Body of pancreas (tissue), 4 donors: ENCODE measurements at regions not wholly inside any gene's neighbourhood (a gene's known extent, or its start where the extent isn't known, plus 50 kb on each side); places are given as distances from the start of the nearest gene placed in this dataset.

Experiments
- ATAC-seq: fragments of 150-250 bp; one replicate; pipeline ENCODE4 v1.9.1; 2016
- DNase-seq, 4 donors: peaks; one replicate each; pipeline ENCODE4 v3.0.0-alpha.2; 2019
- H3K27ac ChIP-seq, 4 donors: fragments of 200-600 bp; sonication (generic); 1 replicate in 3 of 4; 2 replicates in 1 of 4; pipeline versions ENCODE4 v1.5.1 to v1.6.1; 2016 to 2019; ENCODE audit warnings: mild to moderate bottlenecking in 1 of 4, mixed read lengths in 1 of 4, moderate library complexity in 1 of 4
- H3K27me3 ChIP-seq, 2 donors: fragments of 200-600 bp; sonication (generic); one replicate each; pipeline ENCODE4 v1.6.0; 2016; ENCODE audit warnings: mild to moderate bottlenecking in 1 of 2
- H3K36me3 ChIP-seq, 2 donors: fragments of 200-600 bp; sonication (generic); replicated peaks in 1 of 2; 2 replicates each; pipeline ENCODE4 v1.5.1; 2016; ENCODE audit warnings: low read depth in 2 of 2; ENCODE audit not compliant: insufficient read depth in 1 of 2
- H3K4me1 ChIP-seq: fragments of 200-600 bp; sonication (generic); one replicate; pipeline ENCODE4 v1.6.0; 2016
- H3K4me3 ChIP-seq, 2 donors: fragments of 200-600 bp; sonication (generic); 1 replicate in 1 of 2; 2 replicates in 1 of 2; pipeline ENCODE4 v1.5.1; 2016 to 2019
- H3K9me3 ChIP-seq, 3 donors: fragments of 200-600 bp; sonication (generic); 1 replicate in 2 of 3; 2 replicates in 1 of 3; pipeline ENCODE4 v1.5.1; 2016
- POLR2A ChIP-seq, 3 donors: fragments of 450-650 bp; IDR thresholded peaks; one replicate each; pipeline ENCODE4 v1.6.1; 2016; ENCODE audit warnings: antibody characterized with exemption in 3 of 3, mild to moderate bottlenecking in 2 of 3
- WGBS, 2 donors: methylation state at CpG; one replicate each; pipeline ENCODE4 v1.1.5; 2017; 5-methylcytosine and 5-hydroxymethylcytosine counted together
- intact Hi-C: fragments of 100-400 bp; cut with DNase I; formaldehyde crosslinking; loops from one replicate; pipeline ENCODE4 v1.15.1; 2023
- TF ChIP-seq, protein P1 (sequence below), 7 experiments: fragments of 450-650 bp in 4 of 7; fragments of 200-600 bp in 3 of 7; sonication (generic) in 3 of 7; IDR thresholded peaks; one replicate each; pipeline ENCODE4 v1.5.1; 2016 to 2019; ENCODE audit warnings: antibody characterized with exemption in 7 of 7

GRCh38 chr2:7711167-7711566 lies 794.0 kb downstream of the RNF144A start:
- no peak for TF ChIP-seq POLR2A (IDR thresholded peaks at IDR 0.05)
- TF ChIP-seq, protein P1, sequence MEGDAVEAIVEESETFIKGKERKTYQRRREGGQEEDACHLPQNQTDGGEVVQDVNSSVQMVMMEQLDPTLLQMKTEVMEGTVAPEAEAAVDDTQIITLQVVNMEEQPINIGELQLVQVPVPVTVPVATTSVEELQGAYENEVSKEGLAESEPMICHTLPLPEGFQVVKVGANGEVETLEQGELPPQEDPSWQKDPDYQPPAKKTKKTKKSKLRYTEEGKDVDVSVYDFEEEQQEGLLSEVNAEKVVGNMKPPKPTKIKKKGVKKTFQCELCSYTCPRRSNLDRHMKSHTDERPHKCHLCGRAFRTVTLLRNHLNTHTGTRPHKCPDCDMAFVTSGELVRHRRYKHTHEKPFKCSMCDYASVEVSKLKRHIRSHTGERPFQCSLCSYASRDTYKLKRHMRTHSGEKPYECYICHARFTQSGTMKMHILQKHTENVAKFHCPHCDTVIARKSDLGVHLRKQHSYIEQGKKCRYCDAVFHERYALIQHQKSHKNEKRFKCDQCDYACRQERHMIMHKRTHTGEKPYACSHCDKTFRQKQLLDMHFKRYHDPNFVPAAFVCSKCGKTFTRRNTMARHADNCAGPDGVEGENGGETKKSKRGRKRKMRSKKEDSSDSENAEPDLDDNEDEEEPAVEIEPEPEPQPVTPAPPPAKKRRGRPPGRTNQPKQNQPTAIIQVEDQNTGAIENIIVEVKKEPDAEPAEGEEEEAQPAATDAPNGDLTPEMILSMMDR (IDR thresholded peaks at IDR 0.05) = no peak
- H3K4me1 ChIP-seq = no peaks in the 10 kb centered on the region
- intact Hi-C loops = no loop called here
- H3K4me3 ChIP-seq = no peak overlapping the region
- H3K36me3 ChIP-seq = no peaks in the 10 kb centered on the region
- ATAC-seq = no peak
- H3K27me3 ChIP-seq = no peaks in the 10 kb centered on the region
- no peaks in the 10 kb centered on the region for H3K9me3 ChIP-seq
- DNase-seq = no peak
- no peak overlapping the region for H3K27ac ChIP-seq

GRCh38 chr2:7719876-7720275 lies 802.7 kb downstream of the RNF144A start:
- intact Hi-C loops = no loop called here
- Histone ChIP-seq H3K4me3 (no peak overlapping the region), H3K27ac (no peak overlapping the region), H3K27me3 (no peaks in the 10 kb centered on the region), H3K9me3 (no peaks in the 10 kb centered on the region), H3K4me1 (peaks cover 12% of the 10 kb centered on the region), H3K36me3 (no peaks in the 10 kb centered on the region)
- ATAC-seq (no peak), DNase-seq (no peak)
- TF ChIP-seq, protein P1 (IDR thresholded peaks at IDR 0.05) = no peak
- WGBS, 2 donors = 82 to 83% methylated on average over 2 of the region's 2 CpGs

- Histone ChIP-seq H3K4me3 (no peak overlapping the region), H3K27me3 (no peaks in the 10 kb centered on the region), H3K4me1 (peaks cover 12% of the 10 kb centered on the region), H3K9me3 (no peaks in the 10 kb centered on the region), H3K36me3 (no peaks in the 10 kb centered on the region), H3K27ac (no peak overlapping the region)
- 94 to 100% methylated on average over 10 of the region's 10 CpGs for WGBS, 2 donors
- intact Hi-C loops = no loop called here
- no peak for DNase-seq
- no peak for TF ChIP-seq POLR2A (IDR thresholded peaks at IDR 0.05)
- TF ChIP-seq, protein P1 (IDR thresholded peaks at IDR 0.05) = no peak
- ATAC-seq = no peak
Measured at GRCh38 chr2:7721413-7721995, 804.3 kb downstream of the RNF144A start.

- no peak overlapping the region for H3K27ac ChIP-seq
- WGBS, 2 donors = 93% methylated on average over 13 of the region's 13 CpGs
- ATAC-seq = no peak
- no peaks in the 10 kb centered on the region for H3K9me3 ChIP-seq
- DNase-seq = no peak
- no peak for TF ChIP-seq POLR2A (IDR thresholded peaks at IDR 0.05)
- TF ChIP-seq, protein P1 (IDR thresholded peaks at IDR 0.05) = no peak
- H3K4me3 ChIP-seq = no peak overlapping the region
- intact Hi-C loops = no loop called here
- H3K4me1 ChIP-seq = peaks cover 12% of the 10 kb centered on the region
- H3K27me3 ChIP-seq = no peaks in the 10 kb centered on the region
- H3K36me3 ChIP-seq = no peaks in the 10 kb centered on the region
Measured at GRCh38 chr2:7722212-7722910, 805.1 kb downstream of the RNF144A start.

- no peaks in the 10 kb centered on the region for H3K9me3 ChIP-seq
- WGBS, 2 donors = 68 to 79% methylated on average over 3 to 5 of the region's 5 CpGs
- intact Hi-C loops = no loop called here
- DNase-seq (no peak), ATAC-seq (no peak)
- no peak for TF ChIP-seq POLR2A (IDR thresholded peaks at IDR 0.05)
- TF ChIP-seq, protein P1 (IDR thresholded peaks at IDR 0.05) = no peak
- H3K36me3 ChIP-seq = no peaks in the 10 kb centered on the region
- H3K4me1 ChIP-seq = peaks cover 12% of the 10 kb centered on the region
- no peak overlapping the region for H3K4me3 ChIP-seq
- H3K27ac ChIP-seq = no peak overlapping the region
- H3K27me3 ChIP-seq = no peaks in the 10 kb centered on the region
Measured at GRCh38 chr2:7724336-7724735, 807.1 kb downstream of the RNF144A start.
